Activated CD4-positive, alpha-beta T cell treated with anti-CD3 and anti-CD28 coated beads for 36 hours (primary cell): ENCODE measurements at regions not wholly inside any gene's neighbourhood (a gene's known extent, or its start where the extent isn't known, plus 50 kb on each side); places are given as distances from the start of the nearest gene placed in this dataset.

ENCODE experiments used
- ATAC-seq: fragments of 200-7000 bp; cut with Tn5 transposase; one replicate; pipeline ENCODE4 v1.10.0; 2021; ENCODE audit warnings: mild to moderate bottlenecking, moderate library complexity
- CTCF ChIA-PET: fragments of 350-600 bp; sonication (Branson Sonifier 250); formaldehyde crosslinking; loops from one replicate; lab custom pipeline; 2021; ENCODE audit warnings: antibody characterized with exemption; lab: Charles Lee
- POLR2A ChIA-PET: fragments of 350-600 bp; sonication (Branson Sonifier 250); formaldehyde crosslinking; loops from one replicate; lab custom pipeline; 2021; ENCODE audit warnings: antibody characterized with exemption, inconsistent platforms; lab: Charles Lee
- DNase-seq: peaks from one replicate; pipeline ENCODE4 v3.0.0-alpha.2; 2020
- H3K27ac Mint-ChIP-seq: one replicate; pipeline ENCODE4 v1.8.0; 2021; ENCODE audit warnings: mixed read lengths
- H3K27me3 Mint-ChIP-seq: one replicate; pipeline ENCODE4 v1.8.0; 2021; ENCODE audit warnings: mixed read lengths
- H3K36me3 Mint-ChIP-seq: one replicate; pipeline ENCODE4 v1.8.0; 2021; ENCODE audit warnings: low read depth, mixed read lengths
- H3K4me1 Mint-ChIP-seq: one replicate; pipeline ENCODE4 v1.8.0; 2021; ENCODE audit warnings: mixed read lengths
- H3K4me3 Mint-ChIP-seq: one replicate; pipeline ENCODE4 v1.8.0; 2021; ENCODE audit warnings: mild to moderate bottlenecking, moderate library complexity, mixed read lengths
- H3K9me3 Mint-ChIP-seq: one replicate; pipeline ENCODE4 v1.8.0; 2021; ENCODE audit warnings: low read depth, mixed read lengths
- intact Hi-C, 2 experiments: fragments of 100-400 bp; cut with DNase I in 1 of 2; cut with micrococcal nuclease in 1 of 2; formaldehyde crosslinking; loops; one replicate each; pipeline versions ENCODE4 v1.14.2 to v1.15.1; 2022 to 2024; cut with DNase I, micrococcal nuclease

DNA sequence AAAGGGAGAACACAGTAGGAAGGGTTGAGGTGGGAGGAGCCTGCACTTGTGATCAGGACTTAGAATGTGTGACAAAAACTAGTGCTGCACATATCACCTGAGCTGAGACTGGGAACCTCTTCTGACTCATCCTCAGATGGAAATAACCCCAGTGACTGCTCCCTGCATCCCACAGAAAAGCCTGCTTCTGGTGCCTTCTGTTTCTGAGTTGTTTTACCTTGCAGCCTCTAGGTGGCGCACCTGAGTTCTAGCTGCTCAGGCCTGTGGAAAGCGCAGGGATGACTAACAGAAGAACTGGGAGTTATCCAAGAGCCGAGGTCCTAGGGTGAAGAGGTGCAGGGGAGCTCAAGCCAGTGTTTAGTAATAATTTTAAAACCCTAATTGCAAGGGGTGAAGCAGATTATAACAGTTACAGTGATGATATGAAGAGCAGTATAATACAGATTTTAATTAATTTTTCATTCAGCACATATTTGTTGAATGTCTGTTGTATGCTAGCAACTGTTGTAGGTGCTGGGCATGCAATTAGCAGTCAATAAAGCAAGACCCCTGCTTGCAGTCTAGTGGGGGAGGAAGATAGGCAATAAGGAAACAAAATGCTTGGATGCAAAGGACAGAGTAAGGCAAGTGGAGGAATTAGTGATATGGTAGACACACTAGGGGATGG is 302.5 kb downstream of the DHX35 start:
- ATAC-seq (peak; percentile 89), DNase-seq (peak; percentile 73)
- Mint-ChIP-seq H3K4me1 (peaks cover 2% of the 10 kb centered on the region), H3K4me3 (no peak overlapping the region), H3K36me3 (no peaks in the 10 kb centered on the region), H3K27me3 (peaks cover 4% of the 10 kb centered on the region), H3K27ac (no peak overlapping the region), H3K9me3 (no peaks in the 10 kb centered on the region)
- ChIA-PET POLR2A (no interaction called here), CTCF (interaction anchor here (0.6 to 1.5 kb wide), 3 partner anchors 34 to 1315 kb away, joined by 3 to 5 read pairs (median 4); no protein-coding TSS in a partner anchor)
- intact Hi-C loops: loop anchor here (1.0 to 10.0 kb wide), 3 partner anchors 610 to 1698 kb away; no protein-coding TSS in a partner anchor

- ATAC-seq (no peak), DNase-seq (no peak)
- intact Hi-C loops: loop anchor here in 1 of 2 experiments (10.0 kb wide), 1 partner anchor 612 kb away; no protein-coding TSS in a partner anchor
- peaks cover 4% of the 10 kb centered on the region for H3K27me3 Mint-ChIP-seq
- ChIA-PET CTCF (interaction anchor here (0.6 kb wide), 1 partner anchor 1268 kb away, joined by 4 read pairs; no protein-coding TSS in a partner anchor), POLR2A (no interaction called here)
- no peak overlapping the region for H3K4me3 Mint-ChIP-seq
- peaks cover 2% of the 10 kb centered on the region for H3K4me1 Mint-ChIP-seq
- H3K27ac Mint-ChIP-seq: no peak overlapping the region
- H3K36me3 Mint-ChIP-seq: no peaks in the 10 kb centered on the region
- no peaks in the 10 kb centered on the region for H3K9me3 Mint-ChIP-seq
Observed at GRCh38 chr20:39263076-39263475, 300.9 kb downstream of the DHX35 start.

- ATAC-seq (no peak), DNase-seq (no peak)
- Mint-ChIP-seq H3K9me3 (no peaks in the 10 kb centered on the region), H3K4me3 (no peak overlapping the region), H3K4me1 (peaks cover 2% of the 10 kb centered on the region), H3K27me3 (peaks cover 4% of the 10 kb centered on the region), H3K27ac (no peak overlapping the region), H3K36me3 (no peaks in the 10 kb centered on the region)
- ChIA-PET POLR2A (no interaction called here), CTCF (interaction anchor here (0.8 to 1.2 kb wide), 3 partner anchors 10 to 209 kb away, joined by 3 read pairs; no protein-coding TSS in a partner anchor)
- intact Hi-C loops: loop anchor here in 1 of 2 experiments (10.0 kb wide), 1 partner anchor 615 kb away; no protein-coding TSS in a partner anchor
Observed at GRCh38 chr20:39259808-39260207, 297.7 kb downstream of the DHX35 start.

DNA sequence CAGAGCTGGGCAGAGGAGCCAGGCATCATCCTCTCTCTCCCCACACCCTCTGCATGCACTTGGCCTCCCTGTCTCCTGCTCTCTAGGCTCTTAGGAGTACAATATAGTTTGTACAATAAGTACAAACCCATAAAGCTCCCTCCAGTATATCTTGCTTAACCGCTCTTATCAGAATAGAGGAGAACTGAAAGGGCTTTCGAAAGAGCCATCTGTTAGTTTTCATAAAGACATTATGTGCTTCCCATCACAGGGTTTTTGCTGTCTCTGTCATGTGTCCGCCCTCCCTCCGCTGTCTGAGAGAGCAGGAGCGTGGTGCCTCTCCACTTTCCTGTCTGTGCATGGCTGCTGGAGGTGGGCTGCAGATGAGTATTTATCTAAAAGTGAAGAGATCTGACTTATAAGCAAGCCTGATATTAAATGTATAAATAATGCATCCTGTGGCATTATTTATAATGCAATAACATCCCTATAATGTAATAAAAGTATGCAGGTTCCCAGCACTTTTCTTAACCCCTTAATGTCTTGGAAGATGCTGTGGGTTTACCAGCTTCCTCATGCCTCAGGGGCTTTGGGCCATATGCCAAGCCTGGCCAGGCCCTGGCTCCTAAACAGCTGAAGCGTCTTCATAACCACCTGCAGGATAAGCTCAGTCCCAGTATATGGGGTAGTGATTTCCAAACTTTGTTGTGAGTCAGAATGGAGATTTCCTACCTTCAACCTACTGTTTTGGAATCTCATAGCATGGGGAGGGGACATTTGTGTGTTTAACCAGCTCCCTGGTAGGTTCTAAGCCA is 297.1 kb downstream of the DHX35 start:
- H3K36me3 Mint-ChIP-seq: no peaks in the 10 kb centered on the region
- DNase-seq (no peak), ATAC-seq (no peak)
- CTCF ChIA-PET: interaction anchor here (0.8 to 1.2 kb wide), 3 partner anchors 10 to 208 kb away, joined by 3 read pairs; no protein-coding TSS in a partner anchor
- H3K4me3 Mint-ChIP-seq: no peak overlapping the region
- H3K4me1 Mint-ChIP-seq: peaks cover under 1% of the 10 kb centered on the region
- H3K27me3 Mint-ChIP-seq: peaks cover 4% of the 10 kb centered on the region
- H3K9me3 Mint-ChIP-seq: no peaks in the 10 kb centered on the region
- intact Hi-C loops: no loop called here
- POLR2A ChIA-PET: no interaction called here
- no peak overlapping the region for H3K27ac Mint-ChIP-seq

DNA sequence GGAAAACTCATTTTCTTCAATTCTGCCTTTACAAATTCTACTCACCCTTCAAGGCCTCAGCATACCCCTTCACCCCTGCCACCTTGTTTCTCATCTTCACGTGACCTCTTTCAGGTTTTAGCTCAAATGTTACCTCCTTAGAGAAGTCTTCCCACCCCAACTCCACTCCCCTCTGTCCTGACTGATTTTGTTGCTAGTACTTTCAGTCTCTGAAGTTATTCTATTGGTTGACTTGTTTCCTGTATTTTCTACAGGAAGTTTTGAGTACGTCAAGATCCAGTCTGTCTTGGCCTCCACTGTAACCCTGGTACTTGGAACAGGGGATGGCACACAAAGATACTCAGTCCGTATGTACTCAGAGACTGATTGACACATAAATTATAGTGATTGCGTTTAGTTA is 296.1 kb downstream of the DHX35 start:
- CTCF ChIA-PET: interaction anchor here (0.6 to 0.7 kb wide), 2 partner anchors 141 to 840 kb away, joined by 3 read pairs; no protein-coding TSS in a partner anchor
- peaks cover 3% of the 10 kb centered on the region for H3K27me3 Mint-ChIP-seq
- no peaks in the 10 kb centered on the region for H3K9me3 Mint-ChIP-seq
- DNase-seq (no peak), ATAC-seq (no peak)
- no peaks in the 10 kb centered on the region for H3K4me1 Mint-ChIP-seq
- no peak overlapping the region for H3K27ac Mint-ChIP-seq
- no peak overlapping the region for H3K4me3 Mint-ChIP-seq
- POLR2A ChIA-PET: no interaction called here
- H3K36me3 Mint-ChIP-seq: no peaks in the 10 kb centered on the region
- intact Hi-C loops: no loop called here

- Mint-ChIP-seq H3K4me3 (no peak overlapping the region), H3K27ac (no peak overlapping the region), H3K4me1 (no peaks in the 10 kb centered on the region), H3K36me3 (no peaks in the 10 kb centered on the region), H3K9me3 (no peaks in the 10 kb centered on the region), H3K27me3 (no peaks in the 10 kb centered on the region)
- no peak for DNase-seq
- ChIA-PET CTCF (interaction anchor here (0.6 kb wide), 1 partner anchor 16 kb away, joined by 3 read pairs; no protein-coding TSS in a partner anchor), POLR2A (no interaction called here)
- no peak for ATAC-seq
- intact Hi-C loops: no loop called here
Observed at GRCh38 chr20:39253051-39253755, 291.1 kb downstream of the DHX35 start.

GRCh38 chr20:39252035-39252434 is 289.9 kb downstream of the DHX35 start:
- no peak overlapping the region for H3K4me3 Mint-ChIP-seq
- ATAC-seq (no peak), DNase-seq (no peak)
- H3K4me1 Mint-ChIP-seq: no peaks in the 10 kb centered on the region
- H3K36me3 Mint-ChIP-seq: no peaks in the 10 kb centered on the region
- intact Hi-C loops: no loop called here
- no peak overlapping the region for H3K27ac Mint-ChIP-seq
- H3K9me3 Mint-ChIP-seq: no peaks in the 10 kb centered on the region
- ChIA-PET POLR2A (no interaction called here), CTCF (no interaction called here)
- no peaks in the 10 kb centered on the region for H3K27me3 Mint-ChIP-seq

DNA sequence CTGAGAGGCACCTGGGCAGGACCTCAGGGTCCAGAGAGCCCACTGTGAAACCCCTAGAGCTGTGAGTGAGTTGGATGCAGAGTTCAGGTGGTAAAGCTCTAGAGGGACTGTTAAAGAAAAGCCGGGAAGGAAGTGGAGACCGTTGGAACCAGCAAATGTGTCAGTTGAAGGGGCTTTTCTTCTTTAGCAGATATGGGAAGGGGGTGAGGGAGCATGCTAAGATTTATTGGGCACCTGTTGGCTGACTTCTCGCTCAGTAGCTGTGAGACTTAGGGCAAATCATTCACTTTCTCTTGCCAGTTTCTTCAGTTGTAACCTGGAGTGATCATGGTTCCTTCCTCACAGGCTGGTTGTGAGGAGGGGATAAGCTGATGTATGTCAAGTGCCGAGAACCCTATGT is 287.7 kb downstream of the DHX35 start:
- Mint-ChIP-seq H3K27ac (no peak overlapping the region), H3K27me3 (no peaks in the 10 kb centered on the region), H3K4me3 (no peak overlapping the region), H3K9me3 (no peaks in the 10 kb centered on the region), H3K36me3 (no peaks in the 10 kb centered on the region), H3K4me1 (peaks cover 14% of the 10 kb centered on the region)
- CTCF ChIA-PET: interaction anchor here (1.5 kb wide), 1 partner anchor 12 kb away, joined by 4 read pairs; no protein-coding TSS in a partner anchor
- intact Hi-C loops: no loop called here
- ATAC-seq (no peak), DNase-seq (no peak)
- POLR2A ChIA-PET: no interaction called here

DNA sequence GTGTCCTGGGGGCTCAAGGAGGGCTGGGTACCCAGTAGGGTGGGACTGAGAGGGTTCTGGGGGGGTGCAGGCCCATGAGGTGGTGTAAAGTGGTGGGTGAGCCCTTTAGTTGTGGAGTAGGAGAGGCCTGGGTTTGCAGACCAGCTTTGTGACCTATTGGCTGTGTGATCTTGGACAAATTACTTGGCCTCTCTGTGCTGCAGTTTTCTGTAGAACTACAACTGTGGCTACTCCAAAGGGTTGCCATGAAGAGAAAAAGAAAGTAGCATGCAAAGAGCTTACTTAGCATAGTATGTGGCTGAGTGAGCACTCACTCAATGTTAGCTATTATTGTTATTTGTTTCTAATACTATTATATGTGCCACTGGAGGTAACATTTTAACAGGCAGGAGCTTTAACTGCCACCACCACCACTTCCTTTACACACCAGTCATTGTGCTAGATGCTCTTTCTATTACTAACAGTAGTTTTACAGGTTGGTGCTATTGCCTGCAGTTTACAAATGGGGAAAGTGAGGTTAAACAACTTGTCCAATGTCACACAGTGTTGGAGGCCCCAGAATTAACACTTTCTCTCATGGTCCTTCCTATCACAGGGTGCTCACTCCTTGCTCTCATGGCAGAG is 286.8 kb downstream of the DHX35 start:
- no peak for ATAC-seq
- peaks cover 14% of the 10 kb centered on the region for H3K4me1 Mint-ChIP-seq
- no peak overlapping the region for H3K27ac Mint-ChIP-seq
- no peak overlapping the region for H3K4me3 Mint-ChIP-seq
- H3K36me3 Mint-ChIP-seq: no peaks in the 10 kb centered on the region
- intact Hi-C loops: no loop called here
- ChIA-PET CTCF (no interaction called here), POLR2A (no interaction called here)
- no peaks in the 10 kb centered on the region for H3K27me3 Mint-ChIP-seq
- H3K9me3 Mint-ChIP-seq: no peaks in the 10 kb centered on the region
- no peak for DNase-seq

GRCh38 chr20:39248171-39248861 is 286.2 kb downstream of the DHX35 start:
- POLR2A ChIA-PET: no interaction called here
- Mint-ChIP-seq H3K27ac (no peak overlapping the region), H3K9me3 (no peaks in the 10 kb centered on the region), H3K36me3 (no peaks in the 10 kb centered on the region), H3K4me1 (peaks cover 14% of the 10 kb centered on the region), H3K27me3 (no peaks in the 10 kb centered on the region), H3K4me3 (no peak overlapping the region)
- intact Hi-C loops: no loop called here
- no peak for DNase-seq
- no peak for ATAC-seq
- CTCF ChIA-PET: interaction anchor here (1.0 kb wide), 1 partner anchor 11 kb away, joined by 3 read pairs; no protein-coding TSS in a partner anchor
